Body of pancreas (tissue), 4 donors: ENCODE measurements at regions not wholly inside any gene's neighbourhood (a gene's known extent, or its start where the extent isn't known, plus 50 kb on each side); places are given as distances from the start of the nearest gene placed in this dataset.

ENCODE experiments used
- CTCF ChIP-seq, 7 experiments: fragments of 450-650 bp in 4 of 7; fragments of 200-600 bp in 3 of 7; sonication (generic) in 3 of 7; IDR thresholded peaks; one replicate each; pipeline ENCODE4 v1.5.1; 2016 to 2019; ENCODE audit warnings: antibody characterized with exemption in 7 of 7
- POLR2A ChIP-seq, 3 donors: fragments of 450-650 bp; IDR thresholded peaks; one replicate each; pipeline ENCODE4 v1.6.1; 2016; ENCODE audit warnings: antibody characterized with exemption in 3 of 3, mild to moderate bottlenecking in 2 of 3

- TF ChIP-seq CTCF (IDR thresholded peaks at IDR 0.05) (no peak), POLR2A (IDR thresholded peaks at IDR 0.05) (no peak)
Measured at GRCh38 chr3:117510396-117510795, 800.8 kb downstream of the TUSC7 start.
